Activated CD4-positive, alpha-beta T cell treated with anti-CD3 and anti-CD28 coated beads, Interleukin-2, amount 10 ng/mL, durations not matched to agents 24 days and 14 days (primary cell): ENCODE measurements at regions not wholly inside any gene's neighbourhood (a gene's known extent, or its start where the extent isn't known, plus 50 kb on each side); places are given as distances from the start of the nearest gene placed in this dataset.

Experiments
- DNase-seq: peaks from one replicate; pipeline ENCODE4 v3.0.0; 2022
- H3K27ac Mint-ChIP-seq: one replicate; pipeline ENCODE4 v1.8.0; 2022; ENCODE audit warnings: mild to moderate bottlenecking, mixed read lengths
- H3K27me3 Mint-ChIP-seq: one replicate; pipeline ENCODE4 v1.8.0; 2022; ENCODE audit warnings: mixed read lengths
- H3K36me3 Mint-ChIP-seq: one replicate; pipeline ENCODE4 v1.8.0; 2022; ENCODE audit warnings: low read depth, mild to moderate bottlenecking, mixed read lengths
- H3K4me1 Mint-ChIP-seq: one replicate; pipeline ENCODE4 v1.8.0; 2021; ENCODE audit warnings: mixed read lengths
- H3K4me3 Mint-ChIP-seq: one replicate; pipeline ENCODE4 v1.8.0; 2022; ENCODE audit warnings: mild to moderate bottlenecking, moderate library complexity, mixed read lengths
- H3K9me3 Mint-ChIP-seq: one replicate; pipeline ENCODE4 v1.8.0; 2021; ENCODE audit warnings: mixed read lengths
- intact Hi-C: fragments of 100-400 bp; cut with micrococcal nuclease; formaldehyde crosslinking; loops from one replicate; pipeline ENCODE4 v1.15.1; 2023

GRCh38 chr16:86922311-86922710 lies 344.0 kb downstream of the FOXL1 start:
- no peak for DNase-seq
- H3K4me1 Mint-ChIP-seq, result no peaks in the 10 kb centered on the region
- peaks cover 20% of the 10 kb centered on the region for H3K27me3 Mint-ChIP-seq
- no peak overlapping the region for H3K27ac Mint-ChIP-seq
- H3K4me3 Mint-ChIP-seq, result no peak overlapping the region
- intact Hi-C loops, result no loop called here
- H3K9me3 Mint-ChIP-seq, result peaks cover 3% of the 10 kb centered on the region
- no peaks in the 10 kb centered on the region for H3K36me3 Mint-ChIP-seq

GRCh38 chr16:86923656-86924055 lies 345.3 kb downstream of the FOXL1 start:
- H3K4me3 Mint-ChIP-seq, result no peak overlapping the region
- H3K27ac Mint-ChIP-seq, result no peak overlapping the region
- no peaks in the 10 kb centered on the region for H3K4me1 Mint-ChIP-seq
- no peaks in the 10 kb centered on the region for H3K36me3 Mint-ChIP-seq
- peaks cover 29% of the 10 kb centered on the region for H3K27me3 Mint-ChIP-seq
- no peak for DNase-seq
- H3K9me3 Mint-ChIP-seq, result peaks cover 3% of the 10 kb centered on the region
- intact Hi-C loops, result no loop called here

- H3K36me3 Mint-ChIP-seq, result no peaks in the 10 kb centered on the region
- DNase-seq, result no peak
- peaks cover 36% of the 10 kb centered on the region for H3K27me3 Mint-ChIP-seq
- H3K27ac Mint-ChIP-seq, result no peak overlapping the region
- H3K4me1 Mint-ChIP-seq, result no peaks in the 10 kb centered on the region
- no peaks in the 10 kb centered on the region for H3K9me3 Mint-ChIP-seq
- no peak overlapping the region for H3K4me3 Mint-ChIP-seq
- intact Hi-C loops, result no loop called here
Observed at GRCh38 chr16:86924537-86924936, 346.2 kb downstream of the FOXL1 start.

GRCh38 chr16:86925067-86925791 lies 346.9 kb downstream of the FOXL1 start:
- Mint-ChIP-seq H3K36me3 (no peaks in the 10 kb centered on the region), H3K9me3 (no peaks in the 10 kb centered on the region), H3K27me3 (peaks cover 43% of the 10 kb centered on the region), H3K27ac (no peak overlapping the region), H3K4me3 (no peak overlapping the region), H3K4me1 (no peaks in the 10 kb centered on the region)
- no peak for DNase-seq
- intact Hi-C loops, result no loop called here

DNA sequence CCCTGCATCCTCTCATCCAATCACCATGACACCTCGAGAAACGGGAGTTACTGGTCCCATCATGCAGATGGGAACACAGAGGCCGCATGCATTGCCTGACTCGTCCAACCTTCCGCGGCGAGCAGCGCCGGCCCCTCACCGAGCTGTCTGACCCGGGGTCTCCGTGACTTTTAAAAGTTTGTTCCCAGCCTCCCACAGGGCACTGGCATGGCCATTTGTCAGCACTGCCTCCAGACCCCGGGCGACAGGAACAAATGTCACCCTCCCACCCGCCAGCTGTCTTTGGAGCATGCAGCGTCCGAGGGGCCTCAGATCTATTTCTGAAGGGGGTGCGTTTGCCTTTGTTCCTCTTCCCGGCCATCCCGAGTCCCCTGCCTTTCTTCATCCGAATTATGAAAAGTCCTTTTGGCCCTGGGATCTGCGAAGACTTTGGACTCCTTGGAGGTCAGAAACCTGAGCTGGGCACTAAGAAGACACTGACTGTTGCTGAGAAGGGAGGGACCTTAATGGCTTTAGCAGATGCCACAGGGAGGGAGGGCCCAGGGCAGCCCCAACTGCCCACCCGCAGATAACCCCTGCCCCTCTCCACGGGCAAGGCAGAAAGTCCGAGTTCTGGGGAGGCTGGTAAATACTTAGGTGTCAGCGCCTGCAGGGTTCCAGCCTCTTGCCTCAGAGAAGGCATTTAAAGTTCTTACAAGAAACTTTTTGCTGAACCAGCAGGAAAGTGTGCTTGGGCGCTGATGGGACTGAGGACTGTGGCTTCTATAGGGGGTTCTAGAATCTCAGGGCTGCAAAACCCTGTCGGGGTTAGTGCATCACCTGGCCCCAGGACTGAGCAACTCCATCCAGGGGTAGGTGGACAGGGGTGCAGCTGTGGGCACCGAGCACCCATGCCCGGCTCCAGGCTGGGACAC lies 348.1 kb downstream of the FOXL1 start:
- DNase-seq, result no peak
- Mint-ChIP-seq H3K36me3 (no peaks in the 10 kb centered on the region), H3K4me3 (no peak overlapping the region), H3K27ac (no peak overlapping the region), H3K4me1 (no peaks in the 10 kb centered on the region), H3K27me3 (peaks cover 47% of the 10 kb centered on the region), H3K9me3 (no peaks in the 10 kb centered on the region)
- intact Hi-C loops, result no loop called here

DNA sequence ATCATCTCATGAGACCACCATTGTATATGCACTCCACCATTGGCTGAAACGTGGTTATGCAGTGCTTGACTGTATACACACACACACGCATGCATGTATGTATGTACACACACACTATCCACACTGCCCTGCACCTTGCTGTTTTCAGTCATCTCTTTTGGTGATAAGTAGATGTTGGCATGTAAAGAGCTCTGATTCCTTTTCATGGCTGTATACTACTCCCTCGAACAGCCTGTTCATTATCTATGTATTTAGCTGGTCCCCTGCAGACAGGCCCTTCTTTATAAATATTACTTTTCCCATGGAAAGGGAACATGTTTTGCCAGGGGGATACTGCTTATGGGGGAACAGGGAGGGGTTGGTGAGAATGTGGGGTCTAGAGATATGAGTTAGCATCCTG lies 349.4 kb downstream of the FOXL1 start:
- H3K9me3 Mint-ChIP-seq, result no peaks in the 10 kb centered on the region
- peaks cover 45% of the 10 kb centered on the region for H3K27me3 Mint-ChIP-seq
- no peak for DNase-seq
- intact Hi-C loops, result no loop called here
- no peaks in the 10 kb centered on the region for H3K4me1 Mint-ChIP-seq
- H3K36me3 Mint-ChIP-seq, result no peaks in the 10 kb centered on the region
- no peak overlapping the region for H3K4me3 Mint-ChIP-seq
- H3K27ac Mint-ChIP-seq, result no peak overlapping the region

DNA sequence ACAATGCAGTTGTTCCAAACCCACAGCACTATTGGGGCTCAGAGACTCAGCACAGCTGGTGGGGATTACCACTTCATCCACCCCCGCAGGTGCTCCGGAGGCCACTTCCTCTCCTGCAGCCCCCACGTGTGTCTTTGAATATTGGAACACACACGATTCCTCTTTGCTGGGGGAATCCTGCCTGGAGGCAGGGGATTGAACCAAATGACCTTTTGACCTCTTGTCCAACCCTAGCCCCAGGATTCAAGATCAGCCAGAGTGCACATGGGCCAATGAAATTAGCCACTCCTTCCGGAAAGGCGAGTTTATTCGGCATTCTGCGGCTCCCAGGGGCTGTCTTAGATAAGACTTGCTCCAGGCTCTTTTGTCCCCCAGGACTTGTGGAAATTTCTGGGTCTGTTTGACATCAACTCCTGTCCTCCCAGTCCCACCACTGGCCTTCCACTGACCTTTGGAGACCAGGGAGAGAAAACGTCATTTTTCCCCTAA lies 350.2 kb downstream of the FOXL1 start:
- H3K9me3 Mint-ChIP-seq, result no peaks in the 10 kb centered on the region
- DNase-seq, result no peak
- no peak overlapping the region for H3K4me3 Mint-ChIP-seq
- no peak overlapping the region for H3K27ac Mint-ChIP-seq
- no peaks in the 10 kb centered on the region for H3K4me1 Mint-ChIP-seq
- H3K27me3 Mint-ChIP-seq, result peaks cover 43% of the 10 kb centered on the region
- H3K36me3 Mint-ChIP-seq, result no peaks in the 10 kb centered on the region
- intact Hi-C loops, result no loop called here

GRCh38 chr16:86929057-86929871 lies 350.9 kb downstream of the FOXL1 start:
- intact Hi-C loops, result no loop called here
- no peak for DNase-seq
- no peak overlapping the region for H3K4me3 Mint-ChIP-seq
- H3K36me3 Mint-ChIP-seq, result no peaks in the 10 kb centered on the region
- no peak overlapping the region for H3K27ac Mint-ChIP-seq
- H3K4me1 Mint-ChIP-seq, result no peaks in the 10 kb centered on the region
- H3K27me3 Mint-ChIP-seq, result peaks cover 42% of the 10 kb centered on the region
- no peaks in the 10 kb centered on the region for H3K9me3 Mint-ChIP-seq

GRCh38 chr16:86930001-86930400 lies 351.7 kb downstream of the FOXL1 start:
- Mint-ChIP-seq H3K4me3 (no peak overlapping the region), H3K36me3 (no peaks in the 10 kb centered on the region), H3K27me3 (peaks cover 39% of the 10 kb centered on the region), H3K4me1 (peaks cover 2% of the 10 kb centered on the region), H3K9me3 (no peaks in the 10 kb centered on the region), H3K27ac (no peak overlapping the region)
- no peak for DNase-seq
- intact Hi-C loops, result no loop called here

DNA sequence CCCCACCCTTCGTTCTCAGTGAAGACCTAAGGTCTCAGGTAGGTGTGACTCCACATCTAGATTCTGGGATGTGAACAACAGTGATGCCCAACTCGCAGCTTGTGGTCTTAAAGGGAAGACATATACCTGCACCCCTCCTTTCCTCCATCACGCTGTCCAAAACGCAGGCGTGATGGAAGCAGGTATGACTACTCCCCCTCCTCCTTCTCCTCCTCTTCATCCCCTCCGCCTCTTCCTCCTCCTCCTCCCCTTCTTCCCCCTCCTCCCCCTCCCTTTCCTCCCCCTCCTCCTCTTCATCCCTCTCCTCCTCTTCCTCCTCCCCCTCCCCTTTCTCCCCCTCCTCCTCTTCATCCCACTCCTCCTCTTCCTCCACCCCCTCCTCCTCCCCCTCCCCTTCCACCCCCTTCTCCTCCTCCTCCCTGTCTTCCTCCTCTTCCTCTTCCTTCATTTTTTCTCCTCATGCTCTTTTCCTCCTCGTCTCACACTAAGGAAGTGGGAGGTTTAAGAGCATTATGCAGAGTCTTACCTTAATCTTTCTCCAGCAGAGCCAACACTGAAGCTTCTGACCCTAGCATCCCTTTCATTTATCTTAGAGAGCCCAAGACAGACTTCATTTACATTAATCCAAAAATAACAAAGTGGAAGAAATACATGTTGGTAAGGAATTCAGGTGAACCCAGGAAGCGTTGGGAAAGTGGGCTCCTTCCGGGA lies 352.5 kb downstream of the FOXL1 start:
- H3K9me3 Mint-ChIP-seq, result no peaks in the 10 kb centered on the region
- no peak overlapping the region for H3K27ac Mint-ChIP-seq
- peaks cover 2% of the 10 kb centered on the region for H3K4me1 Mint-ChIP-seq
- intact Hi-C loops, result no loop called here
- no peak for DNase-seq
- no peak overlapping the region for H3K4me3 Mint-ChIP-seq
- H3K27me3 Mint-ChIP-seq, result peaks cover 42% of the 10 kb centered on the region
- no peaks in the 10 kb centered on the region for H3K36me3 Mint-ChIP-seq

- Mint-ChIP-seq H3K9me3 (no peaks in the 10 kb centered on the region), H3K27me3 (peaks cover 42% of the 10 kb centered on the region), H3K27ac (no peak overlapping the region), H3K36me3 (no peaks in the 10 kb centered on the region), H3K4me1 (peaks cover 2% of the 10 kb centered on the region), H3K4me3 (no peak overlapping the region)
- intact Hi-C loops, result no loop called here
- DNase-seq, result no peak
Observed at GRCh38 chr16:86931410-86931941, 353.1 kb downstream of the FOXL1 start.

- Mint-ChIP-seq H3K9me3 (no peaks in the 10 kb centered on the region), H3K36me3 (no peaks in the 10 kb centered on the region), H3K4me1 (peaks cover 2% of the 10 kb centered on the region), H3K27me3 (peaks cover 40% of the 10 kb centered on the region), H3K4me3 (no peak overlapping the region), H3K27ac (no peak overlapping the region)
- no peak for DNase-seq
- intact Hi-C loops, result no loop called here
Observed at GRCh38 chr16:86932130-86932982, 354.0 kb downstream of the FOXL1 start.
